Lower leg skin (tissue), 4 donors: ENCODE measurements at regions not wholly inside any gene's neighbourhood (a gene's known extent, or its start where the extent isn't known, plus 50 kb on each side); places are given as distances from the start of the nearest gene placed in this dataset.

Source experiments
- DNase-seq, 2 donors: peaks; one replicate each; pipeline ENCODE4 v3.0.0-alpha.2; 2019; ENCODE audit warnings: low spot score in 2 of 2
- H3K4me3 ChIP-seq: fragments of 200-600 bp; sonication (generic); 2 replicates; pipeline ENCODE4 v1.5.1; 2017; ENCODE audit warnings: mild to moderate bottlenecking, low read depth; ENCODE audit not compliant: poor library complexity, severe bottlenecking
- CTCF ChIP-seq, 3 donors: fragments of 450-650 bp; IDR thresholded peaks; one replicate each; pipeline ENCODE4 v1.5.1; 2016; ENCODE audit warnings: antibody characterized with exemption in 3 of 3, mild to moderate bottlenecking in 3 of 3, moderate library complexity in 2 of 3
- POLR2A ChIP-seq, 2 donors: fragments of 450-650 bp; IDR thresholded peaks; one replicate each; pipeline ENCODE4 v1.6.1; 2016 to 2017; ENCODE audit warnings: antibody characterized with exemption in 2 of 2, mild to moderate bottlenecking in 1 of 2, moderate library complexity in 1 of 2
- whole genome bisulfite sequencing, 2 donors: methylation state at CpG; one replicate each; pipeline ENCODE4 v1.1.5; 2018; 5-methylcytosine and 5-hydroxymethylcytosine counted together
- intact Hi-C: fragments of 100-400 bp; cut with DNase I; formaldehyde crosslinking; loops from one replicate; pipeline ENCODE4 v1.15.0; 2023; ENCODE audit warnings: low total_unique reads

GRCh38 chr2:153189091-153189888 is 289.3 kb downstream of the RPRM start:
- H3K4me3 ChIP-seq, result no peak overlapping the region
- TF ChIP-seq CTCF (IDR thresholded peaks at IDR 0.05) (no peak), POLR2A (IDR thresholded peaks at IDR 0.05) (no peak)
- 83 to 86% methylated on average over 3 of the region's 3 CpGs for WGBS, 2 donors
- no peak for DNase-seq
- intact Hi-C loops, result no loop called here

GRCh38 chr2:153179808-153180207 is 298.8 kb downstream of the RPRM start:
- no peak for DNase-seq
- no peak overlapping the region for H3K4me3 ChIP-seq
- intact Hi-C loops, result no loop called here
- 95 to 97% methylated on average over 1 of the region's 1 CpG for WGBS, 2 donors
- no peak for TF ChIP-seq POLR2A (IDR thresholded peaks at IDR 0.05)
- no peak for TF ChIP-seq CTCF (IDR thresholded peaks at IDR 0.05)

- no peak for TF ChIP-seq POLR2A (IDR thresholded peaks at IDR 0.05)
- TF ChIP-seq CTCF (IDR thresholded peaks at IDR 0.05), result no peak
- DNase-seq, result no peak
- no peak overlapping the region for H3K4me3 ChIP-seq
- intact Hi-C loops, result no loop called here
Observed at GRCh38 chr2:153169609-153170008, 309.0 kb downstream of the RPRM start.

- TF ChIP-seq CTCF (IDR thresholded peaks at IDR 0.05) (no peak), POLR2A (IDR thresholded peaks at IDR 0.05) (no peak)
- intact Hi-C loops, result no loop called here
- DNase-seq, result no peak
- H3K4me3 ChIP-seq, result no peak overlapping the region
Observed at GRCh38 chr2:153165021-153165420, 313.5 kb downstream of the RPRM start.

- TF ChIP-seq POLR2A (IDR thresholded peaks at IDR 0.05), result no peak
- intact Hi-C loops, result no loop called here
- no peak overlapping the region for H3K4me3 ChIP-seq
- WGBS, 2 donors, result 59 to 77% methylated on average over 2 of the region's 2 CpGs
- DNase-seq, result no peak
Observed at GRCh38 chr2:153163055-153163454, 315.5 kb downstream of the RPRM start.

- WGBS, 2 donors, result 65 to 78% methylated on average over 2 of the region's 2 CpGs
- DNase-seq, result no peak
- no peak overlapping the region for H3K4me3 ChIP-seq
- TF ChIP-seq CTCF (IDR thresholded peaks at IDR 0.05) (no peak), POLR2A (IDR thresholded peaks at IDR 0.05) (no peak)
- intact Hi-C loops, result no loop called here
Observed at GRCh38 chr2:153156743-153157142, 321.8 kb downstream of the RPRM start.
